GM19452 (cell line): ENCODE measurements at regions not wholly inside any gene's neighbourhood (a gene's known extent, or its start where the extent isn't known, plus 50 kb on each side); places are given as distances from the start of the nearest gene placed in this dataset.

Source experiments
- ATAC-seq: cut with Tn5 transposase; IDR thresholded peaks from one replicate; pipeline ENCODE4 v1.9.1; 2021; ENCODE audit not compliant: unreplicated experiment

DNA sequence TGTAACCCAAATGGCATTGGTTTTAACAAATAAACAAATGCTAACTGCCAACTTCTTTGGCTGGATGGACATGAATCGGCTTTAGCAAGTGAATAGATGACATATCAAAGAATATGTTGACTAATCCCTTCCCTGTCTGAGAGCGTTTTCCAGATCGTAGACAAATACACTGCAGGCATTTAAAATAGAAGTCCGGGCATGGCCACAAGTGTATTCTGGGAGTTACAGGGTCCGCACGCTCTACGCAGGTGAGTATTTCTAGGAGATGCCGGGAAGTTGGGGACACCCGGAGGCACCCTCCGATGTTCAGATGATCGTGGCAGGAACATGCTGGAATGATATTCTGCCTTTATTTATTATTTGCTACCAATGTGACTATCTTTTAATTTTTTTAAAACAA, 53.2 kb upstream of the ZNF536 start:
- ATAC-seq: no peak

DNA sequence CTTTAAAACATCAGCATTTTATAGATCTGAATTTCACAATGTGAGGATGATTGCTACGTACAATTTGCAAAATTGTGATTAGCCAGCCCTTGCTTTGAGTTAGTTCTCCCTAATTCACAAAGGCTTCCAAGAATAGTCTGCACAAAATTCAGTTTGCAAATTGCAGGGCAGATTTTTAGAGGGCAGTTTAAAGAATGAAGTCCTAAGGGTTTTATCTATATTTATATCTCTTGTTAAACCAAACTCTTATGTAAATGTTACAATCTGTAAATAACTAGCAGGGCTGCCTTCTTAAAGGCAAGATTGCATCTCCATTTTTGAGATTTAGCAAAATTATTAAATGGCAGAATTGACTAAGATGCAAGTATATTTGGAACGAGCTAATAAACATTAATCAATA, 52.8 kb upstream of the ZNF536 start:
- no peak for ATAC-seq

DNA sequence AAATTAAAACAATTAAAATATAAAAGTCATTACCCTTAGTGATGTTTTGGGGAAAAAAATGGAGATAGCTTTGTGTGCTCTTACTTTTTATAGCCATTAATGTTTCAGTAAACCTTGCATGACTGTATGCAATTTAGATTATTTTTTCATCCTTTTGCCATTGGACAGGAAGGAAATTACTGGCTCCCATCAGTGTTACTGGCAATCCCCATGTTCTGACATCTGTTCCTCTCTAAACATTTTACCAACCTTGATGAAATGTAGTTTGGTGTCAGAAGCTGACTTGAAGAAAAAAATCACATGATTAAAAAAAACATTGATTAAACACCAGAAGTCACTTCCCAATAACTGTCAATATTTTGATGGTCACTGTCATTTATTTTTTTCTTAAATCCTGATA, 52.3 kb upstream of the ZNF536 start:
- no peak for ATAC-seq

DNA sequence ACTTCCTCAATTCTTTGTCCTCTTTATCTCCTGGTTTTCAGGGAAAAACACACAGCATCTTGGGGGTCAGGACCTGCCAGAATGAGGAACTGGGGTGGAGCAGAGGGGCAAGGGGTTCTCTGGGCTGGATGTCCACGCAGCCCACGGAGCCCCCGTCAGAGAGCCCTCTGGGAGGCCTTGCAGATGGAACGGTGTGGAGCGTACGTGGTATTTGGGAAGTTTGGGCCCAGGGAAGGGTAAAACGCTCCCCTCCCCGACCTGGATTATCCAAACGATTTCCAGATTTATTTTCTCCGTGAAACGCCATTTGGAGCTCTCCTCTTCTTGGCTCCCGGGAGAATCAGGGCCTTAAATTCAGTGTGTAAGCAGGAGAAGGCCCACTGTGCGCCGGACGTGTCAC, 51.7 kb upstream of the ZNF536 start:
- no peak for ATAC-seq

DNA sequence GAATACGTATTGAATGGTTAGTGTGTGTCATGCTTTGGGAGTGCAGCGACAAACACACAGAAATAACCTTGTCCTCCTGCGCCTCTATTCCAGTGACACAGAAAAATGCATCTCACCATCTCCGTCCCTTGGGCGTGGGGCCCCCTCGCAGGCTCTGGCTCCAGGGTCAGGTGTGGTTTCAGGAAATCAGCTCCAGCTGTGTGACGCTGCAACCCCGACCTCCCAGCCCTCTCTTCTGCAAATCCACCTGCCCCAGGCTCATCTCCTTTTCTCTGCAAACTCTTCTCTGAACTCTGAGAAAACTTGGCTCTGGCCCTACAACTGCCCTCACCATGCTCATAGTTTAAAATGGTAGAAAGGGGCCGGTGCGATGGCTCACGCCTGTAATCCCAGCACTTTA, 51.3 kb upstream of the ZNF536 start:
- no peak for ATAC-seq
